ENCODE measurements at regions not wholly inside any gene's neighbourhood (a gene's known extent, or its start where the extent isn't known, plus 50 kb on each side); places are given as distances from the start of the nearest gene placed in this dataset.
A peak's percentile ranks its signal among the peaks of the same experiment; 100 is the strongest.
"Not testable (repeated sequence)": the region's sequence is repeated elsewhere in the genome, so short reads cannot be mapped to it uniquely, and the experiment has no call there.

- Histone ChIP-seq H3K27ac (no peak overlapping the region), H3K4me1 (ENCODE audit: low read depth, poor library complexity, severe bottlenecking) (no peaks in the 10 kb centered on the region), H3K36me3 (ENCODE audit: insufficient read depth) (no peaks in the 10 kb centered on the region), H3K79me2 (ENCODE audit: insufficient read depth, low read depth) (no peaks in the 10 kb centered on the region), H2AFZ (ENCODE audit: low read depth) (peak overlapping the region; percentile 23; the same call in 1 of the 2 replicates), H3K27me3 (ENCODE audit: insufficient read depth, low read depth) (no peaks in the 10 kb centered on the region), H4K20me1 (ENCODE audit: insufficient read depth) (no peaks in the 10 kb centered on the region), H3K4me3 (IDR thresholded peaks at IDR 0.05; ENCODE audit: insufficient read depth, low read depth, low read length) (no peak overlapping the region), H3K4me2 (no peak overlapping the region), H3K9ac (no peak overlapping the region)
- peak; percentile 61 for TF ChIP-seq CTCF (conservative IDR thresholded peaks at IDR 0.05; ENCODE audit: low read depth, low read length)
These were observed 188.5 kb downstream of the ALX1 start for GRCh38 chr12:85468356-85469157.

- H4K20me1 ChIP-seq (ENCODE audit: insufficient read depth); H2AFZ ChIP-seq (ENCODE audit: low read depth); H3K27me3 ChIP-seq (ENCODE audit: insufficient read depth, low read depth); H3K27ac ChIP-seq; H3K9ac ChIP-seq; H3K36me3 ChIP-seq (ENCODE audit: insufficient read depth); H3K4me2 ChIP-seq; H3K4me1 ChIP-seq (ENCODE audit: low read depth, poor library complexity, severe bottlenecking); H3K4me3 ChIP-seq (IDR thresholded peaks at IDR 0.05; ENCODE audit: insufficient read depth, low read depth, low read length); H3K79me2 ChIP-seq (ENCODE audit: insufficient read depth, low read depth): not testable (repeated sequence)
These were observed 189.4 kb downstream of the ALX1 start for GRCh38 chr12:85469158-85470086.

- not testable (repeated sequence) for H3K4me3 ChIP-seq (IDR thresholded peaks at IDR 0.05; ENCODE audit: insufficient read depth, low read depth, low read length); H3K4me2 ChIP-seq; H2AFZ ChIP-seq (ENCODE audit: low read depth); H4K20me1 ChIP-seq (ENCODE audit: insufficient read depth); H3K9ac ChIP-seq; H3K27me3 ChIP-seq (ENCODE audit: insufficient read depth, low read depth); H3K36me3 ChIP-seq (ENCODE audit: insufficient read depth); H3K4me1 ChIP-seq (ENCODE audit: low read depth, poor library complexity, severe bottlenecking); H3K27ac ChIP-seq; H3K79me2 ChIP-seq (ENCODE audit: insufficient read depth, low read depth)
These were observed 195.3 kb downstream of the ALX1 start for GRCh38 chr12:85475277-85475676.

DNA sequence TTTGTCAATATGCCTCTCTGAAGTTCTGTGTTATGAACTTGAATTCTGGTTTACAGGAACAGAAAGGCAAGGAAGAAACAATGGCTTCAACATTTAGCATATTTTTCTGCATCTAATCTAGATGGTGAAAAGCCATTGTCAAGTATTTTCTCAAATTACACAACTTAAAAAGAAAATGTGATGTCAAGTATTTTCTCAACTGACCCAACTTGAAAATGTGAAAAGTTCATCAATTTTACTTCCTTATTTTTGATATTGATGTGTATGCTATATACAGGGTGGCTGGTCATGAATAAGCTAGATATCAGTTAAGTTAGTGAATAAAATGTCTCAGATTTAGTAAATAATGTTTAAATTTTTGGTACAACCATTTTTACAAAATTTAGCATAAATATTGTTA is 196.7 kb downstream of the ALX1 start:
- H3K4me1 ChIP-seq (ENCODE audit: low read depth, poor library complexity, severe bottlenecking), result no peaks in the 10 kb centered on the region
- H3K36me3 ChIP-seq (ENCODE audit: insufficient read depth), result no peaks in the 10 kb centered on the region
- no peaks in the 10 kb centered on the region for H3K79me2 ChIP-seq (ENCODE audit: insufficient read depth, low read depth)
- TF ChIP-seq CTCF (conservative IDR thresholded peaks at IDR 0.05; ENCODE audit: low read depth, low read length), result no peak
- no peak overlapping the region for H3K27ac ChIP-seq
- H2AFZ ChIP-seq (ENCODE audit: low read depth), result no peak overlapping the region
- no peak overlapping the region for H3K4me2 ChIP-seq
- H3K9ac ChIP-seq, result no peak overlapping the region
- H3K4me3 ChIP-seq (IDR thresholded peaks at IDR 0.05; ENCODE audit: insufficient read depth, low read depth, low read length), result no peak overlapping the region
- no peaks in the 10 kb centered on the region for H4K20me1 ChIP-seq (ENCODE audit: insufficient read depth)
- no peaks in the 10 kb centered on the region for H3K27me3 ChIP-seq (ENCODE audit: insufficient read depth, low read depth)

- Histone ChIP-seq H3K4me1 (ENCODE audit: low read depth, poor library complexity, severe bottlenecking) (no peaks in the 10 kb centered on the region), H2AFZ (ENCODE audit: low read depth) (no peak overlapping the region), H3K79me2 (ENCODE audit: insufficient read depth, low read depth) (no peaks in the 10 kb centered on the region), H3K4me3 (IDR thresholded peaks at IDR 0.05; ENCODE audit: insufficient read depth, low read depth, low read length) (no peak overlapping the region), H4K20me1 (ENCODE audit: insufficient read depth) (no peaks in the 10 kb centered on the region), H3K9ac (no peak overlapping the region), H3K27ac (no peak overlapping the region), H3K27me3 (ENCODE audit: insufficient read depth, low read depth) (no peaks in the 10 kb centered on the region), H3K36me3 (ENCODE audit: insufficient read depth) (no peaks in the 10 kb centered on the region), H3K4me2 (no peak overlapping the region)
- no peak for TF ChIP-seq CTCF (conservative IDR thresholded peaks at IDR 0.05; ENCODE audit: low read depth, low read length)
These were observed 204.4 kb downstream of the ALX1 start for GRCh38 chr12:85484387-85484786.

Measured in KMS-11 (cell line).